NCI-H748 treated with DMSO at 0.1 percent for 48 hours (cell line): ENCODE measurements at regions not wholly inside any gene's neighbourhood (a gene's known extent, or its start where the extent isn't known, plus 50 kb on each side); places are given as distances from the start of the nearest gene placed in this dataset.

Source experiments
- DNase-seq: peaks from one replicate; lab custom pipeline; 2025; lab: John Stamatoyannopoulos, UW

- no peak for DNase-seq
Observed at GRCh38 chr9:94159069-94159939, 75.0 kb downstream of the PTPDC1 start.

GRCh38 chr9:94160594-94161501, 76.6 kb downstream of the PTPDC1 start:
- DNase-seq: no peak

- DNase-seq: no peak
Observed at GRCh38 chr9:94161673-94162072, 77.4 kb downstream of the PTPDC1 start.

GRCh38 chr9:94164806-94165549, 80.7 kb downstream of the PTPDC1 start:
- DNase-seq: no peak

- DNase-seq: peak; percentile 97
Observed at GRCh38 chr9:94165592-94166235, 81.5 kb downstream of the PTPDC1 start.

GRCh38 chr9:94166236-94166975, 82.1 kb downstream of the PTPDC1 start:
- peak; percentile 97 for DNase-seq

GRCh38 chr9:94166976-94167346, 82.7 kb downstream of the PTPDC1 start:
- DNase-seq: peak; percentile 88

- no peak for DNase-seq
Observed at GRCh38 chr9:94167376-94167890, 83.2 kb downstream of the PTPDC1 start.

GRCh38 chr9:94168203-94169000, 84.1 kb downstream of the PTPDC1 start:
- no peak for DNase-seq

GRCh38 chr9:94169968-94170367, 85.7 kb downstream of the PTPDC1 start:
- DNase-seq: no peak

- no peak for DNase-seq
Observed at GRCh38 chr9:94173632-94174031, 85.5 kb upstream of the ZNF169 start.

GRCh38 chr9:94174164-94174563, 84.9 kb upstream of the ZNF169 start:
- no peak for DNase-seq

GRCh38 chr9:94175669-94176068, 83.4 kb upstream of the ZNF169 start:
- no peak for DNase-seq

- no peak for DNase-seq
Observed at GRCh38 chr9:94176608-94177007, 82.5 kb upstream of the ZNF169 start.

GRCh38 chr9:94178927-94179326, 80.2 kb upstream of the ZNF169 start:
- no peak for DNase-seq

GRCh38 chr9:94181408-94182181, 77.5 kb upstream of the ZNF169 start:
- DNase-seq: no peak

GRCh38 chr9:94182532-94182931, 76.6 kb upstream of the ZNF169 start:
- DNase-seq: no peak

GRCh38 chr9:94183240-94183999, 75.7 kb upstream of the ZNF169 start:
- no peak for DNase-seq
